Ovary (tissue), 7 donors: ENCODE measurements at regions not wholly inside any gene's neighbourhood (a gene's known extent, or its start where the extent isn't known, plus 50 kb on each side); places are given as distances from the start of the nearest gene placed in this dataset.

Source experiments
- DNase-seq, 5 donors: peaks; one replicate each; pipeline ENCODE4 v3.0.0-alpha.2; 2019 to 2020
- H3K27ac ChIP-seq, 2 donors: fragments of 200-600 bp; one replicate each; pipeline versions ENCODE4 v1.5.1 to v1.8.0; 2019 to 2022
- H3K27me3 ChIP-seq: fragments of 200-600 bp; one replicate; pipeline ENCODE4 v1.8.0; 2022
- H3K36me3 ChIP-seq: fragments of 200-600 bp; sonication (generic); one replicate; pipeline ENCODE4 v1.5.1; 2019
- H3K4me1 ChIP-seq: one replicate; pipeline ENCODE4 v1.8.1; 2013; ENCODE audit warnings: mild to moderate bottlenecking, moderate library complexity; ENCODE audit not compliant: insufficient read depth
- H3K4me3 ChIP-seq: fragments of 200-600 bp; sonication (generic); one replicate; pipeline ENCODE4 v1.5.1; 2017
- H3K9me3 ChIP-seq, 2 donors: fragments of 200-600 bp in 1 of 2; sonication (generic) in 1 of 2; one replicate each; pipeline versions ENCODE4 v1.5.1 to v1.8.1; 2013 to 2019; ENCODE audit warnings: mild to moderate bottlenecking in 1 of 2, moderate library complexity in 1 of 2
- CTCF ChIP-seq, 3 donors: fragments of 450-650 bp in 2 of 3; fragments of 200-600 bp in 1 of 3; IDR thresholded peaks; one replicate each; pipeline versions ENCODE4 v1.5.1 to v1.8.0; 2016 to 2022; ENCODE audit warnings: antibody characterized with exemption in 3 of 3, mild to moderate bottlenecking in 1 of 3
- EP300 ChIP-seq: sonication (generic); formaldehyde crosslinking; IDR thresholded peaks from one replicate; pipeline ENCODE4 v1.6.1; 2017; ENCODE audit warnings: antibody characterized with exemption
- POLR2A ChIP-seq: fragments of 450-650 bp; IDR thresholded peaks from one replicate; pipeline ENCODE4 v1.6.1; 2017; ENCODE audit warnings: antibody characterized with exemption, mild to moderate bottlenecking, moderate library complexity
- WGBS, 3 donors: extraction: QIAGEN DNeasy Blood & Tissue Kit in 1 of 3; methylation state at CpG; one replicate each; pipeline versions ENCODE4 v1.1.5 to v1.1.7; 2013 to 2017; 5-methylcytosine and 5-hydroxymethylcytosine counted together
- intact Hi-C, 4 donors: fragments of 100-400 bp; cut with DNase I; formaldehyde crosslinking; loops; one replicate each; pipeline versions ENCODE4 v1.11.0 to v1.15.1; 2022 to 2023
- donor health status: DM: no; HTN: no; CAD: no; lungs with moderate emphysema.
- donor health status: DM: no; HTN: no; CAD: no.
- donor health status: Bipolar disorder and iron deficiency.
- donor health status: DM: no; HTN: no; CAD: no.
- donor health status: DM: yes; HTN: yes; CAD: no.

GRCh38 chr4:14667624-14668151, 334.6 kb upstream of the CPEB2 start:
- Histone ChIP-seq H3K27ac (no peak overlapping the region), H3K36me3 (no peaks in the 10 kb centered on the region), H3K9me3 (no peaks in the 10 kb centered on the region), H3K27me3 (no peaks in the 10 kb centered on the region), H3K4me1 (no peaks in the 10 kb centered on the region), H3K4me3 (no peak overlapping the region)
- TF ChIP-seq POLR2A = no peak
- TF ChIP-seq EP300 = no peak
- no peak for TF ChIP-seq CTCF (IDR thresholded peaks at IDR 0.05)
- WGBS, 3 donors = 37 to 69% (median 67%) methylated on average over 2 of the region's 2 CpGs
- intact Hi-C loops = no loop called here
- DNase-seq = no peak

GRCh38 chr4:14668296-14668695, 334.0 kb upstream of the CPEB2 start:
- intact Hi-C loops = no loop called here
- 83 to 95% (median 85%) methylated on average over 1 of the region's 1 CpG for WGBS, 3 donors
- H3K4me1 ChIP-seq = no peaks in the 10 kb centered on the region

GRCh38 chr4:14669371-14669770, 332.9 kb upstream of the CPEB2 start:
- 66 to 74% (median 71%) methylated on average over 5 of the region's 5 CpGs for WGBS, 3 donors
- no peaks in the 10 kb centered on the region for H3K36me3 ChIP-seq

More at GRCh38 chr4:14668296-14668695, 334.0 kb upstream of the CPEB2 start:
- no peaks in the 10 kb centered on the region for H3K27me3 ChIP-seq
- DNase-seq = no peak
- no peak overlapping the region for H3K4me3 ChIP-seq
- no peaks in the 10 kb centered on the region for H3K36me3 ChIP-seq
- no peaks in the 10 kb centered on the region for H3K9me3 ChIP-seq
- TF ChIP-seq POLR2A = no peak
- TF ChIP-seq CTCF (IDR thresholded peaks at IDR 0.05) = no peak
- no peak for TF ChIP-seq EP300
- H3K27ac ChIP-seq = no peak overlapping the region

GRCh38 chr4:14671146-14671545, 331.1 kb upstream of the CPEB2 start:
- TF ChIP-seq EP300 = no peak
- TF ChIP-seq CTCF (IDR thresholded peaks at IDR 0.05) = no peak
- no peak for TF ChIP-seq POLR2A
- no peak for DNase-seq
- intact Hi-C loops = no loop called here

More at GRCh38 chr4:14669371-14669770, 332.9 kb upstream of the CPEB2 start:
- H3K27ac ChIP-seq = no peak overlapping the region
- no peaks in the 10 kb centered on the region for H3K4me1 ChIP-seq
- intact Hi-C loops = no loop called here
- DNase-seq = no peak
- H3K9me3 ChIP-seq = no peaks in the 10 kb centered on the region
- H3K27me3 ChIP-seq = no peaks in the 10 kb centered on the region
- TF ChIP-seq POLR2A (no peak), CTCF (IDR thresholded peaks at IDR 0.05) (no peak), EP300 (no peak)
- H3K4me3 ChIP-seq = no peak overlapping the region

More at GRCh38 chr4:14671146-14671545, 331.1 kb upstream of the CPEB2 start:
- H3K27ac ChIP-seq = no peak overlapping the region
- H3K4me1 ChIP-seq = no peaks in the 10 kb centered on the region
- no peaks in the 10 kb centered on the region for H3K9me3 ChIP-seq
- no peaks in the 10 kb centered on the region for H3K36me3 ChIP-seq
- no peak overlapping the region for H3K4me3 ChIP-seq
- WGBS, 3 donors = 61 to 63% (median 62%) methylated on average over 2 of the region's 2 CpGs
- H3K27me3 ChIP-seq = no peaks in the 10 kb centered on the region
